H1 (cell line): ENCODE measurements at regions not wholly inside any gene's neighbourhood (a gene's known extent, or its start where the extent isn't known, plus 50 kb on each side); places are given as distances from the start of the nearest gene placed in this dataset.

Experiments
- GABPA ChIP-seq: IDR thresholded peaks from 2 replicates; pipeline ENCODE4 v1.6.1; 2011; ENCODE audit warnings: mild to moderate bottlenecking, low read length, moderate library complexity, borderline replicate concordance; ENCODE audit not compliant: insufficient read depth
- MAFK ChIP-seq: IDR thresholded peaks from 2 replicates; pipeline ENCODE4 v1.6.1; 2012; ENCODE audit warnings: low read depth, mild to moderate bottlenecking, improper control_type of control experiment, low read length
- POLR2A ChIP-seq, 2 experiments: IDR thresholded peaks; 1 replicate in 1 of 2; 2 replicates in 1 of 2; pipeline ENCODE4 v1.6.1; 2011; ENCODE audit warnings: low read depth in 2 of 2, low read length in 2 of 2, mild to moderate bottlenecking in 2 of 2; ENCODE audit errors: control extremely low read depth in 1 of 2
- RAD21 ChIP-seq, 2 experiments: IDR thresholded peaks in 1 of 2; conservative IDR thresholded peaks in 1 of 2; 2 replicates each; pipeline ENCODE4 v1.6.1; 2011; ENCODE audit warnings: low read depth in 2 of 2, low read length in 2 of 2, improper control_type of control experiment in 1 of 2, inconsistent platforms in 1 of 2, mild to moderate bottlenecking in 1 of 2, moderate library complexity in 1 of 2
- RBBP5 ChIP-seq: IDR thresholded peaks from 2 replicates; pipeline ENCODE4 v1.7.1; 2012; ENCODE audit warnings: low read depth, mild to moderate bottlenecking, inconsistent platforms, low read length, moderate library complexity, borderline replicate concordance
- RFX5 ChIP-seq: IDR thresholded peaks from 2 replicates; pipeline ENCODE4 v1.6.1; 2011; ENCODE audit warnings: low read depth, low read length, improper control_type of control experiment, borderline replicate concordance
- TAF7 ChIP-seq: optimal IDR thresholded peaks from 2 replicates; pipeline ENCODE3; 2011; ENCODE audit warnings: low read depth, mild to moderate bottlenecking, inconsistent platforms, low read length, moderate library complexity, borderline replicate concordance
- ZNF274 ChIP-seq: IDR thresholded peaks from 2 replicates; pipeline ENCODE4 v1.7.0; 2012; ENCODE audit warnings: low read length, borderline replicate concordance; ENCODE audit errors: extremely low read depth

DNA sequence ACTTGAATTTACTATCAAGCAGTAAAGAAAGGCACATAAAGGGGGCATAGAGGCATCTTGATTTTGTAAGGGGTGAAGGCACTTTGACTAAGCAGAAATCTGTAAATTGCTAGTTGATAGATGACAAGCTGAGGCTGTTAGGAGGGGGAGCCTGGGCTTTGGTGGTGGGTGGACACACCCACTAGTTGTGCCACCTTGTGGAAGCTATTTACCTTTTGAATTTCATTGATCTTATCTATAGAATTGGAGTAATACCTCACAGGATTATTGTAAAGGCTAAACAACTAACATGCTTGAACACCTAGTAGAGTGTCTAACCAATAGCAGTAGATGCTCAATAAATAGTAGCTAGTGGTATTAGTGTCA, 142.8 kb upstream of the KCNIP4 start (continued):
- TF ChIP-seq ZNF274 (no peak), GABPA (no peak), RFX5 (no peak), RBBP5 (no peak), RAD21 (IDR thresholded peaks at IDR 0.05 in 1 of 2, conservative IDR thresholded peaks at IDR 0.05 in 1 of 2; ENCODE audit: low read depth in 2 of 2, low read length in 2 of 2) (peak; percentile 44 to 55), TAF7 (no peak), POLR2A (IDR thresholded peaks at IDR 0.05; ENCODE audit: control extremely low read depth in 1 of 2, low read depth in 2 of 2, low read length in 2 of 2) (no peak), MAFK (no peak)
- TF ChIP-seq, all 59 proteins: peak for 3
